Subcutaneous abdominal adipose tissue (tissue), 5 donors: ENCODE measurements at regions not wholly inside any gene's neighbourhood (a gene's known extent, or its start where the extent isn't known, plus 50 kb on each side); places are given as distances from the start of the nearest gene placed in this dataset.

Source experiments
- H3K27ac ChIP-seq: one replicate; pipeline ENCODE4 v1.7.0; 2013; ENCODE audit warnings: low read depth, mild to moderate bottlenecking, inconsistent platforms, low read length, moderate library complexity
- H3K27me3 ChIP-seq, 5 donors: one replicate each; pipeline ENCODE4 v1.7.0; 2013; ENCODE audit warnings: low read length in 5 of 5, inconsistent platforms in 1 of 5; ENCODE audit not compliant: control insufficient read depth in 5 of 5, insufficient read depth in 4 of 5
- H3K36me3 ChIP-seq, 5 donors: one replicate each; pipeline ENCODE4 v1.7.0; 2013; ENCODE audit warnings: low read length in 5 of 5; ENCODE audit not compliant: control insufficient read depth in 5 of 5, insufficient read depth in 5 of 5
- H3K4me1 ChIP-seq, 5 donors: one replicate each; pipeline ENCODE4 v1.7.0; 2013; ENCODE audit warnings: low read length in 5 of 5, mild to moderate bottlenecking in 3 of 5, moderate library complexity in 1 of 5; ENCODE audit not compliant: control insufficient read depth in 5 of 5, insufficient read depth in 5 of 5
- H3K4me3 ChIP-seq, 5 donors: one replicate each; pipeline ENCODE4 v1.7.0; 2013; ENCODE audit warnings: low read length in 5 of 5, low read depth in 1 of 5
- H3K9ac ChIP-seq, 5 donors: one replicate each; pipeline ENCODE4 v1.7.0; 2013; ENCODE audit warnings: low read length in 5 of 5, mild to moderate bottlenecking in 4 of 5, moderate library complexity in 3 of 5
- H3K9me3 ChIP-seq, 5 donors: one replicate each; pipeline ENCODE4 v1.7.0; 2013; ENCODE audit warnings: low read length in 5 of 5; ENCODE audit not compliant: control insufficient read depth in 5 of 5
- donor health status: healthy.
- donor health status: healthy.
- donor health status: healthy.
- donor health status: healthy.
- donor health status: healthy.

DNA sequence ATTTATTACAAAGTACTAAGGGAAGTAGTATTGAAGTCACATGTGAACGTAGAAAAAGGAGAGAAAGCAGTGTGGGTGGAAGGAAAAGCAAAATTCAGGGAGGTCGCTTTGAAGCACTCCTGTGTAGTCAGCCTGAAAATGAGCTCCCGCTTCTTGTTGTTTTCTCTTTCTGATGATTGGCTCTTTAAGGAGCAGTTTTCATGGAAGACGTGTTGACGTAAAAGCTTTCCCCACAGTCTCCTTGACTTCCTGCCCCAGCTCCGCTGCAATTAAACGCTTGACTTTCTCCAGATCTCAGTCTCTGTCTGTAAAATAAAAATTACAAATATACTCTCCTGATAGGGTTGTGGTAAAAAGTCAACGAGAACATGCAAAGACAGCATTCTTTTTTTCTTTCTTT lies 661.5 kb upstream of the ZP4 start:
- no peak overlapping the region for H3K4me3 ChIP-seq
- H3K9me3 ChIP-seq = no peaks in the 10 kb centered on the region
- no peaks in the 10 kb centered on the region for H3K27me3 ChIP-seq
- H3K36me3 ChIP-seq = no peaks in the 10 kb centered on the region
- no peak overlapping the region for H3K27ac ChIP-seq
- H3K9ac ChIP-seq = no peak overlapping the region
- no peaks in the 10 kb centered on the region for H3K4me1 ChIP-seq

DNA sequence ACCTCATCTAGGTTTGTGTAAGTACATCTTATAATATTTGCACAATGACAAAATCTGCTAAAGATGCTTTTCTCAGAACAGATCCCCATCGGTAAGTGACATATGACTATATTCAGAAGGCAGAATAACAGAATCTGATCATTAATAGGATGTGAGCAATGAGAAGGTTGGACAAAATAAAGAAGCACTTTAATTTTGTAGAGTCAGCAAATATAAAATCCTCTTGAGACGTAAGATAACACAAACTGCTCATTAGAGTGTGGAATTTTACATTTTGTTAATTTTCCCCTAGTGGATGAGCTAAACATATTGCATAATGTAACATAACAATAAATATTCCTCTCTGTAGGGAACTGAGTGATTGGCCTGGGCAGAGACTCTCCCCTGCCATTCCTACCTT lies 658.4 kb upstream of the ZP4 start:
- H3K36me3 ChIP-seq = no peaks in the 10 kb centered on the region
- H3K27me3 ChIP-seq = no peaks in the 10 kb centered on the region
- H3K27ac ChIP-seq = no peak overlapping the region
- H3K4me1 ChIP-seq = no peaks in the 10 kb centered on the region
- no peak overlapping the region for H3K9ac ChIP-seq
- no peak overlapping the region for H3K4me3 ChIP-seq
- H3K9me3 ChIP-seq = peaks cover 0 to 2% (median 0%) of the 10 kb centered on the region in 5 donors

DNA sequence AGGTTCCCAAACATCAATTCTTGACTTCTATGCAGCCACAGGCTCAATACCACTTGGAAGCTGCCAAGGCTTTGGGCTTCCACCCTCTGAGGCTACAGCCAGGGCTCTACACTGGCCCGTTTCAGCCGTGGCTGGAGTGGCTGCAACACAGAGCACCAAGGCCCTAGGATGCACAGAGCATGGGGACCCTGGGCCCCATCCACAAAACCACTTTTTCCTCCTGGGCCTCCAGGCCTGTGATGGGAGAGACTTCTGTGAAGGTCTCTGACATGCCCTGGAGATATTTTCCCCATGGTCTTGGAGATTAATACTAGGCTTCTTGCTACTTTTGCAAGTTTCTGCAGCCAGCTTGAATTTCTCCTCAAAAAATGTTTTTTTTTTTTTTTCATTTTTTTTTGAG lies 655.4 kb upstream of the ZP4 start:
- no peaks in the 10 kb centered on the region for H3K36me3 ChIP-seq
- H3K27me3 ChIP-seq = no peaks in the 10 kb centered on the region
- peaks cover 0 to 2% (median 0%) of the 10 kb centered on the region in 5 donors for H3K9me3 ChIP-seq
- H3K4me3 ChIP-seq = no peak overlapping the region
- no peaks in the 10 kb centered on the region for H3K4me1 ChIP-seq
- H3K9ac ChIP-seq = no peak overlapping the region
- H3K27ac ChIP-seq = no peak overlapping the region

DNA sequence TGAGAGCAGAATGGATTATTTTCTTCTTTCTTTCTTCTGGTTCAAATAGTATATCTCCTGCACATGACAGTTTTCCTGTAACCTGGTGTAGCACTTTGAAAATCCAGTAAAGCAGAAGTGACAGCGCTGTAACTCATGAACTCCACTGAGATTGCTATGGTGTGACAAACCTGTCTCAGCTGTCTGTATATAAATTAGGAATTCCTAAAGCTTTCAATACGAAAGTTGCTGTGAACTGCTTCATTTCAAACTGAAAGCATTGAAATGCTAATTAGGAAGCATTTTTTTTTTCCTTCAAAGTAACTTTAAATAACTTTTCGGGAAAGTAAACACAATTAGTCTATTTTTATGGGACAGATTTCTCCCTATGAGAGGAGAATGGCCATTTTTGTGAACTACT lies 646.9 kb upstream of the ZP4 start:
- no peaks in the 10 kb centered on the region for H3K4me1 ChIP-seq
- no peak overlapping the region for H3K9ac ChIP-seq
- H3K27ac ChIP-seq = no peak overlapping the region
- no peak overlapping the region for H3K4me3 ChIP-seq
- H3K36me3 ChIP-seq = no peaks in the 10 kb centered on the region
- H3K27me3 ChIP-seq = no peaks in the 10 kb centered on the region
- no peaks in the 10 kb centered on the region for H3K9me3 ChIP-seq

DNA sequence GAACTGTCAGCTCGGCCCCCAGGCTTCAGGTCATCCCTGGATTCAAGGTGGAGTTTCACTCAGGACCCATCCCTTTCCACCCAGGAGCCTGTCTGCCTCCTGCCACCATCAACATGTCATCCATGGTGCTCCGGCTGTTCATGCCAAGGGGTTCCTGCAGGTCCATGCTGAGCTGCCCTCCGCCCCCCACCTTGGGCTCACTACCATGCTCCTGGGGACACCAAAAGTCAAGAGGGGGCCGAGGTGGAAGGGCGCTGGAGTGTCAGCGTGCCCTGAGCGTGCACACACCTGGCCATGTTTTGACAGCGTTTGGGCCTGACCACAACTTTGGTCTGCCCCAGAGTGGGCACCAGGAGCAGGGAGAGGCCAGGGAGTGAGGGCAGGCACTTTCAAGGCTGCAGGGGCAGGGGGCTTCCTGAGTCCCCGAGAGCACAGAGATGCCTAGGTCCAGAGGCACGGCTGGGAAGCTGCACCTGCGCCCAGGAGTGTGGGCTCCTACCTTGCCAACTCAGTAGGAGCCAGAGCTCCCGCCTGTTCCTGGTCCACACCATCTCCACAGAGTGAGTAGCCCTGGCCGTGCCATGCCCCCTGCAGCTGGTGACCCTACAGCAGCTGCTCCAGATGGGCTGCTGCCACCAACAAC lies 639.6 kb upstream of the ZP4 start:
- H3K9ac ChIP-seq = no peak overlapping the region

DNA sequence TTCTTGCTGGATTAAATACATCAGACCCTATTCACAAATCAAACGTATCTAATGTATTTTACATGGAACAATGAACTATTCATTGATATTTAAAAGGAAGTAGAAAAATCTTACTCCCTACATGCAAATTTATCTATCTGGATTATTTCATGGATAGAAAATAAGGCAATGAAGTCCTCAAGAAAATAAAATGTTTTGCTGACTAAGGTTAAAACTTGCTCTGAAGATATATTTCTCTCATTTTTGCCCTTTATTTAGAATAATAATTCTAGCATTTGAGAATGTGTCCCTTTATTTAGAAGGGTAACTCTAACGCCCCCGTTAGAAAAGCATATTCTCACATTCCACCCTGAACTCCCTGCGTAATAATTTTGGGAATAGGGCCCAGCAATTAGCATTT lies 627.0 kb upstream of the ZP4 start:
- no peak overlapping the region for H3K9ac ChIP-seq
- H3K36me3 ChIP-seq = no peaks in the 10 kb centered on the region
- peaks cover 0 to 20% (median 11%) of the 10 kb centered on the region in 5 donors for H3K9me3 ChIP-seq
- no peak overlapping the region for H3K4me3 ChIP-seq
- H3K4me1 ChIP-seq = no peaks in the 10 kb centered on the region
- no peak overlapping the region for H3K27ac ChIP-seq
- no peaks in the 10 kb centered on the region for H3K27me3 ChIP-seq

More for the DNA sequence above, 639.6 kb upstream of the ZP4 start:
- Histone ChIP-seq H3K27ac (no peak overlapping the region), H3K4me1 (no peaks in the 10 kb centered on the region), H3K9me3 (peaks cover 0 to 9% (median 9%) of the 10 kb centered on the region in 5 donors), H3K36me3 (no peaks in the 10 kb centered on the region), H3K4me3 (no peak overlapping the region), H3K27me3 (no peaks in the 10 kb centered on the region)

DNA sequence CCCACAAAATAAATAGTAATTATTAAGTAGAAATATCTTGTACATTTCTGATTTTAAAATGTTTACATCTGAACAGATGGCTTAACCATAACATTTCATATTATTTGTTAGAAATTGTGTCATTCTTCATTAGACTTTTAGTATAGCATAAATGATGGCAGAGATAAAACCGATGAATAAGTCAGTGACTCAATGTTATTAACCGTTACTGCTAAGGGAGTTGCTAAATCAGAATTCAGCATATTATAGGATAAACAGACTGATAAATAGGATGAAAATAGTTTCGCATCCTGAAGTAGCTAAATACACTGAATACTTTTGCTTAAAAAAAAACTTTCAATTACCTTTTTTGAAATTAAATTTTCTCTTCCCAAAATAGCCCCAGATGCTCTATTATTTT lies 610.6 kb upstream of the ZP4 start:
- Histone ChIP-seq H3K9ac (no peak overlapping the region), H3K4me3 (no peak overlapping the region), H3K4me1 (no peaks in the 10 kb centered on the region), H3K9me3 (peaks cover 0 to 4% (median 0%) of the 10 kb centered on the region in 5 donors), H3K27me3 (no peaks in the 10 kb centered on the region), H3K27ac (no peak overlapping the region), H3K36me3 (no peaks in the 10 kb centered on the region)

DNA sequence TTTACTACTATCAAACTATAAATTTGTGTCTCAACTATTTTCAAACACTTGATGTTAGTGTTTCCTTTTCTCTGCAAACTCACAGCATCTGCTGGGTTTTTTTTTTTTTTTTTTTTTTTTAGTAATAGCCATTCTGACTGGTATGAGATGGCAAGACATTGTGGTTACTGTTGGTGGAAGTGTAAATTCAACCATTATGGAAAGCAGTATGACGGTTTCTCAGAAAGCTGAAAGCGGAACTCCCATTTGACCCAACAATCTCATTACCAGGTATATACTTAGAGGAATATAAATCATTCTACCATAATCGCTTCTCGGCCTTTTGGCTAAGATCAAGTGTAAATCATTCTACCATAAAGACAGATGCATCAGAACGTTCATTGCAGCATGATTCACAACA lies 608.3 kb upstream of the ZP4 start:
- Histone ChIP-seq H3K9me3 (peaks cover 0 to 4% (median 0%) of the 10 kb centered on the region in 5 donors), H3K27me3 (no peaks in the 10 kb centered on the region), H3K9ac (no peak overlapping the region), H3K36me3 (no peaks in the 10 kb centered on the region), H3K4me3 (no peak overlapping the region), H3K4me1 (no peaks in the 10 kb centered on the region), H3K27ac (no peak overlapping the region)

DNA sequence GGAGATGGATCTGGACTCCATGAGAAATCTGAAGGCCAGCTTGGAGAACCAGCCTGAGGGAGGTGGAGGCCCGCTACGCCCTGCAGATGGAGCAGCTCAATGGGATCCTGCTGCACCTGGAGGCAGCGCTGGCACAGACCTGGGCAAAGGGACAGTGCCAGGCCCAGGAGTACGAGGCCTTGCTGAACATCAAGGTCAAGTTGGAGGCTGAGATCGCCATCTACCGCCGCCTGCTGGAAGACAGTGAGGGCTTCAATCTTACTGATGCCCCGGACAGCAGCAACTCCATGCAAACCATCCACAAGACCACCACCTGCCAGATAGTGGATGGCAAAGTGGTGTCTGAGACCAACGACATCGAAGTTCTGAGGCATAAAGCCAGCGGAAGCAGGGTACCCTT lies 601.5 kb upstream of the ZP4 start:
- Histone ChIP-seq H3K27ac (no peak overlapping the region), H3K4me3 (no peak overlapping the region), H3K36me3 (no peaks in the 10 kb centered on the region), H3K9ac (no peak overlapping the region), H3K4me1 (no peaks in the 10 kb centered on the region), H3K27me3 (no peaks in the 10 kb centered on the region), H3K9me3 (no peaks in the 10 kb centered on the region)

DNA sequence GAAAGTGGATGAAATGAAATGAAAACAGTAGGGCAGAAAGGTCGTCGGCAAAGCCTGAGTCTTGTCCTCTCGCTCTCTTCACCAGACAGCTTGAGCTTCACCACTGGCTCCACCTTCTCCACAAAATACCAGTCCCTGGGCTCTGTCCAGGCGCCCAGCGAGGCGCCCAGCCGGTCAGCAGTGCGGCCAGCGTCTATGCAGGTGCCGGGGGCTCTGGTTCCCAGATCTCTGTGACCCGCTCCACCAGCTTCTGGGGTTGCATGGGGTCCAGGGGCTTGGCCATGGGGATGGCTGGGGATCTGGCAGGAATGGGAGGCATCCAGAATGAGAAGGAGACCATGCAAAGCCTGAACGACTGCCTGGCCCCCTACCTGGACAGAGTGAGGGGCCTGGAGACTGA lies 600.5 kb upstream of the ZP4 start:
- Histone ChIP-seq H3K27me3 (no peaks in the 10 kb centered on the region), H3K9ac (no peak overlapping the region), H3K9me3 (no peaks in the 10 kb centered on the region), H3K36me3 (no peaks in the 10 kb centered on the region), H3K4me3 (no peak overlapping the region), H3K27ac (no peak overlapping the region), H3K4me1 (no peaks in the 10 kb centered on the region)

DNA sequence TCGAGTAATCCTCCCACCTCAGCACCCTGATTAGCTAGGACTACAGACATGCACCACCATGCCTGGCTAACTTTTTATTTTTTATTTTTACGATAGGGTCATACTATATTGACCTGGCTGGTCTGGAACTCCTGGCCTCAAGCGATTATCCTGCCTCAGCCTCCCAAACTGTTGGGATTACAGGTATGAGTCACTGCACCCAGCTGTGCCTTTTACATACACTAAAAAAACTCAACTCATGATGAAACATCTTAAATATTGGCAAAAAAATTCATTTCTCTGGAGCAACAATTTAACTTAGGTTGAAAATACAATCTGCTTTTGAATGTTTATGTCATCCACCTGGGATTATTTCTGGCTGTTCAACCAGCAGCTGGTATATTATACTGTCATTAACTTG lies 598.3 kb upstream of the ZP4 start:
- no peak overlapping the region for H3K27ac ChIP-seq
- H3K27me3 ChIP-seq = no peaks in the 10 kb centered on the region
- H3K9me3 ChIP-seq = no peaks in the 10 kb centered on the region
- no peak overlapping the region for H3K4me3 ChIP-seq
- H3K9ac ChIP-seq = no peak overlapping the region
- H3K36me3 ChIP-seq = no peaks in the 10 kb centered on the region
- no peaks in the 10 kb centered on the region for H3K4me1 ChIP-seq
